ENCODE measurements at regions not wholly inside any gene's neighbourhood (a gene's known extent, or its start where the extent isn't known, plus 50 kb on each side); places are given as distances from the start of the nearest gene placed in this dataset.
"Not testable (repeated sequence)": the region's sequence is repeated elsewhere in the genome, so short reads cannot be mapped to it uniquely, and the experiment has no call there.

DNA sequence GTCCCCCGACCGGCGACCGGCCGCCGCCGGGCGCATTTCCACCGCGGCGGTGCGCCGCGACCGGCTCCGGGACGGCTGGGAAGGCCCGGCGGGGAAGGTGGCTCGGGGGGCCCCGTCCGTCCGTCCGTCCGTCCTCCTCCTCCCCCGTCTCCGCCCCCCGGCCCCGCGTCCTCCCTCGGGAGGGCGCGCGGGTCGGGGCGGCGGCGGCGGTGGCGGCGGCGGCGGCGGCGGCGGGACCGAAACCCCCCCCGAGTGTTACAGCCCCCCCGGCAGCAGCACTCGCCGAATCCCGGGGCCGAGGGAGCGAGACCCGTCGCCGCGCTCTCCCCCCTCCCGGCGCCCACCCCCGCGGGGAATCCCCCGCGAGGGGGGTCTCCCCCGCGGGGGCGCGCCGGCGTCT, 2306.8 kb upstream of the TPTE start:
- not testable (repeated sequence) for TF ChIP-seq POLR2A, CTCF (IDR thresholded peaks at IDR 0.05)

Measured in Peyer's patch (tissue), 4 donors.